HG02642 (cell line): ENCODE measurements at regions not wholly inside any gene's neighbourhood (a gene's known extent, or its start where the extent isn't known, plus 50 kb on each side); places are given as distances from the start of the nearest gene placed in this dataset.
"Not testable (repeated sequence)": the region's sequence is repeated elsewhere in the genome, so short reads cannot be mapped to it uniquely, and the experiment has no call there.

ENCODE experiments used
- ATAC-seq: cut with Tn5 transposase; IDR thresholded peaks from one replicate; pipeline ENCODE4 v1.9.1; 2021; ENCODE audit warnings: mild to moderate bottlenecking; ENCODE audit not compliant: unreplicated experiment, poor library complexity

GRCh38 chr21:36207577-36208320 is 51.1 kb downstream of the DOP1B start:
- no peak for ATAC-seq

- no peak for ATAC-seq
Observed at GRCh38 chr21:36208326-36209013, 51.8 kb downstream of the DOP1B start.

- no peak for ATAC-seq
Observed at GRCh38 chr21:36209626-36210171, 53.1 kb downstream of the DOP1B start.

- ATAC-seq = no peak
Observed at GRCh38 chr21:36210779-36211659, 54.4 kb downstream of the DOP1B start.

- no peak for ATAC-seq
Observed at GRCh38 chr21:36211660-36212512, 55.3 kb downstream of the DOP1B start.

GRCh38 chr21:36212513-36212780 is 55.8 kb downstream of the DOP1B start:
- no peak for ATAC-seq

- ATAC-seq = no peak
Observed at GRCh38 chr21:36214561-36214960, 57.9 kb downstream of the DOP1B start.

GRCh38 chr21:36217743-36218142 is 61.1 kb downstream of the DOP1B start:
- ATAC-seq = no peak

- no peak for ATAC-seq
Observed at GRCh38 chr21:36218691-36219090, 62.1 kb downstream of the DOP1B start.

- ATAC-seq = no peak
Observed at GRCh38 chr21:36223451-36223850, 66.8 kb downstream of the DOP1B start.

GRCh38 chr21:36229181-36229580 is 72.6 kb downstream of the DOP1B start:
- no peak for ATAC-seq

GRCh38 chr21:36231444-36231843 is 74.8 kb downstream of the DOP1B start:
- ATAC-seq = not testable (repeated sequence)

GRCh38 chr21:36232641-36233040 is 76.0 kb downstream of the DOP1B start:
- ATAC-seq = no peak

GRCh38 chr21:36235058-36235582 is 78.5 kb downstream of the DOP1B start:
- no peak for ATAC-seq

- ATAC-seq = no peak
Observed at GRCh38 chr21:36236052-36236730, 79.6 kb downstream of the DOP1B start.

GRCh38 chr21:36237441-36237840 is 80.8 kb downstream of the DOP1B start:
- ATAC-seq = no peak

- no peak for ATAC-seq
Observed at GRCh38 chr21:36239585-36239984, 80.4 kb upstream of the MORC3 start.

GRCh38 chr21:36241717-36242116 is 78.3 kb upstream of the MORC3 start:
- no peak for ATAC-seq

GRCh38 chr21:36245115-36245514 is 74.9 kb upstream of the MORC3 start:
- ATAC-seq = no peak
